MG63 (cell line): ENCODE measurements at regions not wholly inside any gene's neighbourhood (a gene's known extent, or its start where the extent isn't known, plus 50 kb on each side); places are given as distances from the start of the nearest gene placed in this dataset.

Experiments
- DNase-seq: peaks from one replicate; pipeline ENCODE4 v3.0.0-alpha.2; 2020
- H3K27me3 ChIP-seq: fragments of 250-450 bp; sonication (Bioruptor Pico); 2 replicates; pipeline ENCODE4 v1.5.1; 2020; ENCODE audit warnings: mild to moderate bottlenecking, moderate library complexity
- H3K36me3 ChIP-seq: fragments of 250-450 bp; sonication (Bioruptor Pico); 2 replicates; pipeline ENCODE4 v1.5.1; 2020; ENCODE audit warnings: mild to moderate bottlenecking, moderate library complexity
- H3K4me3 ChIP-seq: fragments of 250-450 bp; sonication (Bioruptor Pico); 2 replicates; pipeline ENCODE4 v1.5.1; 2020; ENCODE audit warnings: mild to moderate bottlenecking, moderate library complexity
- H3K9me3 ChIP-seq: fragments of 250-450 bp; sonication (Bioruptor Pico); 2 replicates; pipeline ENCODE4 v1.5.1; 2020; ENCODE audit warnings: mild to moderate bottlenecking, moderate library complexity

DNA sequence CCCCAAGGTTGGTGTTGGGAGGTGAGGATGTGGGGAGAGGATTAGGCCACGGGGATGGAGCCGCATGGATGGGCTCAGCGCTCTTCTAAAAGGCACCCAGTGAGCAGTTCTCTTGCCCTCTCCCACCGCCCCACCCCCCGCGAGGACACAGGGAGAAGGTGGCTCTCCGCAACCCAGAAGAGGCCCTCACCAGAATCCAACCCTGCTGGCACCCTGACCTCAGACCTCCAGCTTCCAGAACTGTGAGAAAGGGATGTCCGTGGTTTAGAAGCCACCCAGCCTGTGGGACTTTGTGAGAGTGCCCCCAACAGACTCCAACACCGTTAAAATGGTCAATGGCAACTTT, 242.8 kb upstream of the PPP2R2D start:
- no peaks in the 10 kb centered on the region for H3K9me3 ChIP-seq
- H3K36me3 ChIP-seq = no peaks in the 10 kb centered on the region
- no peak overlapping the region for H3K4me3 ChIP-seq
- DNase-seq = no peak
- no peaks in the 10 kb centered on the region for H3K27me3 ChIP-seq

GRCh38 chr10:131658476-131659110, 242.2 kb upstream of the PPP2R2D start:
- Histone ChIP-seq H3K9me3 (no peaks in the 10 kb centered on the region), H3K4me3 (no peak overlapping the region), H3K36me3 (no peaks in the 10 kb centered on the region), H3K27me3 (no peaks in the 10 kb centered on the region)
- no peak for DNase-seq

- no peak overlapping the region for H3K4me3 ChIP-seq
- no peaks in the 10 kb centered on the region for H3K27me3 ChIP-seq
- DNase-seq = no peak
- no peaks in the 10 kb centered on the region for H3K9me3 ChIP-seq
- no peaks in the 10 kb centered on the region for H3K36me3 ChIP-seq
Observed at GRCh38 chr10:131660427-131660826, 240.4 kb upstream of the PPP2R2D start.

DNA sequence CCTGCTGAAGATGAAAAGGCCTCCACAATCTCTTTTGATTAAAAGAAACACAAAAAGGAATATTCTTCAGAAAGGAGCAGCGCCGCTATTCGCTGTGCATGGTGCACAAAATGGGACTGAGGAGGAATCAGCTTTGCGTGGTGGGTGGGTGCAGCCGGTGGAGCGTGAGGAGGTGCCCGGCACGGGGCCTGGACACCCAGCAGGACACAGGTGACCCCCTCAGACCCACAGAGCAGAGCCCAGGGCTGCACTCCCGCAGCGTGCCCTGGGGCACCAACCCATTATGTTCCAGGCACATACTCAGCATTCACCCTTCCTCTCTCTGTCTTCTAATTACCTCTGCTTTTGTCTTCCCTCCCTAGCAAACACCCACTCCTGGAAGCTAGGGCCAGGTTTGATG, 238.0 kb upstream of the PPP2R2D start:
- Histone ChIP-seq H3K9me3 (no peaks in the 10 kb centered on the region), H3K4me3 (no peak overlapping the region), H3K36me3 (no peaks in the 10 kb centered on the region), H3K27me3 (no peaks in the 10 kb centered on the region)
- DNase-seq = no peak

GRCh38 chr10:131663351-131663750, 237.5 kb upstream of the PPP2R2D start:
- no peak for DNase-seq
- no peaks in the 10 kb centered on the region for H3K27me3 ChIP-seq
- no peaks in the 10 kb centered on the region for H3K36me3 ChIP-seq
- H3K4me3 ChIP-seq = no peak overlapping the region
- no peaks in the 10 kb centered on the region for H3K9me3 ChIP-seq

- DNase-seq = no peak
- H3K36me3 ChIP-seq = no peaks in the 10 kb centered on the region
- no peak overlapping the region for H3K4me3 ChIP-seq
- H3K27me3 ChIP-seq = no peaks in the 10 kb centered on the region
- H3K9me3 ChIP-seq = no peaks in the 10 kb centered on the region
Observed at GRCh38 chr10:131666091-131666490, 234.7 kb upstream of the PPP2R2D start.

GRCh38 chr10:131667047-131667446, 233.8 kb upstream of the PPP2R2D start:
- no peak overlapping the region for H3K4me3 ChIP-seq

GRCh38 chr10:131667561-131667960, 233.2 kb upstream of the PPP2R2D start:
- no peak for DNase-seq
- H3K9me3 ChIP-seq = no peaks in the 10 kb centered on the region
- H3K4me3 ChIP-seq = no peak overlapping the region
- no peaks in the 10 kb centered on the region for H3K27me3 ChIP-seq
- no peaks in the 10 kb centered on the region for H3K36me3 ChIP-seq

More at GRCh38 chr10:131667047-131667446, 233.8 kb upstream of the PPP2R2D start:
- H3K9me3 ChIP-seq = no peaks in the 10 kb centered on the region
- no peaks in the 10 kb centered on the region for H3K27me3 ChIP-seq
- no peaks in the 10 kb centered on the region for H3K36me3 ChIP-seq
- no peak for DNase-seq

DNA sequence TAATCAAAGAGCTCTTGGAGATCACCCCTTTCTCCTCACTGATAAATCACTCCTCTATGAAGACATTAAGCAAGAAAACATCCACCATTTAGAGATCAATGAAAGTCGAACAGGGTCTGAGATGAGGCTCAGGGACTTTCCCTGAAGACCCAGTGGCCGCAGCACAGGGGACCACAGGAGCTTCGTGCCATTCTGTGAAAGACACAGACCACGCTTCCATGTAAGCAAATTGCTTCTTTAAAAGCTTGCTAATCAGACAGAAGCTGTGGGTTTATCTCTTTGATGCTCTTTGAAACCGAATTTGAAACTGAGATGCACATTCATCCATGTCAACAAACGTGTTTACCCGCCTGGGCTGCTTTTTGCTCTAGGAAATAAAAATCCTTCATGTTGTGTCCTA, 231.9 kb upstream of the PPP2R2D start:
- Histone ChIP-seq H3K9me3 (no peaks in the 10 kb centered on the region), H3K4me3 (no peak overlapping the region)
- no peak for DNase-seq

GRCh38 chr10:131669838-131670237, 231.0 kb upstream of the PPP2R2D start:
- no peaks in the 10 kb centered on the region for H3K9me3 ChIP-seq
- no peaks in the 10 kb centered on the region for H3K36me3 ChIP-seq
- no peak overlapping the region for H3K4me3 ChIP-seq
- H3K27me3 ChIP-seq = no peaks in the 10 kb centered on the region
- no peak for DNase-seq

More for the DNA sequence above, 231.9 kb upstream of the PPP2R2D start:
- Histone ChIP-seq H3K27me3 (no peaks in the 10 kb centered on the region), H3K36me3 (no peaks in the 10 kb centered on the region)

GRCh38 chr10:131670341-131670740, 230.5 kb upstream of the PPP2R2D start:
- DNase-seq = no peak
- Histone ChIP-seq H3K4me3 (no peak overlapping the region), H3K27me3 (no peaks in the 10 kb centered on the region), H3K9me3 (no peaks in the 10 kb centered on the region), H3K36me3 (no peaks in the 10 kb centered on the region)

DNA sequence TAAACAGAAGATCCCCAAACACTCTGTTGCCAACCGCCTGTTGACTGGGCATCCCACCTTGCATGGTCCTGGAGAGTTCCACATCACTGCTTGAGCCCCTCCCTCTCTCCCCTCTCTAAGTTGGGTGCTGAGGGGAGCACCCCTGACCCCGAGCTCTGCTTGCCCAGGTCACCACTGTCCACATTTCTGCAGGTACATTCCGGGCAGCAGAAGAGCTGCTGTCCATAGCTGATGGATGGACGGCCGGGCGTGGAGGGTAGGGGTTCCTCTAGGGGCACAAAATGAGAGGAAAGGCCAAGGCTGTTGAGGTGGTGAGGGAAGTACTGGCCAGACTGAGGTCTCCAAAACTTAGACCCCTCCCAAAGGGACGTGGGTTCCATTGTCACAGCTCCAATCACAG, 227.4 kb upstream of the PPP2R2D start:
- DNase-seq = no peak
- no peaks in the 10 kb centered on the region for H3K36me3 ChIP-seq
- no peak overlapping the region for H3K4me3 ChIP-seq
- no peaks in the 10 kb centered on the region; the same call in 1 of the 2 replicates for H3K27me3 ChIP-seq
- no peaks in the 10 kb centered on the region for H3K9me3 ChIP-seq

GRCh38 chr10:131674130-131674529, 226.7 kb upstream of the PPP2R2D start:
- no peak overlapping the region for H3K4me3 ChIP-seq
- no peak for DNase-seq
- no peaks in the 10 kb centered on the region; the same call in 1 of the 2 replicates for H3K27me3 ChIP-seq
- H3K36me3 ChIP-seq = no peaks in the 10 kb centered on the region
- H3K9me3 ChIP-seq = no peaks in the 10 kb centered on the region

DNA sequence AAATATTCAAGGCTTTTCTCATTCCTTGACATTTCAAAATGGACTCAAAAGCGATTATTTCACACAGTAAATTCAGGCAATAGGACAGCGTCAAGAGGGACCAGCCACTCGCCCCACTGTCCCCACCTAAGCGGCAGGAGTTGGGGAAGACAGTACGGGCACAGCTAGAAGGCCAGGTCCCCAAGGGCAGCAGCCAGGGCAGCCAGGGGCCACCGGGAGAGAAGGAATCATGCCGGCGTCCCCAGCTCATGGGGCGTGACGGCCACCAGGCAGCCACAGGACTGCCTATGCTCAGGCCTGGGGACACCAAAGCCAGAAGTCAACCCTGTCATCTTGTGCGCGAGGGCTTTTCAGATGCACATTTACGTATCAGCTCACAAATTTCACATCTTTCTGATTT, 225.7 kb upstream of the PPP2R2D start:
- Histone ChIP-seq H3K36me3 (no peaks in the 10 kb centered on the region), H3K27me3 (no peaks in the 10 kb centered on the region; the same call in 1 of the 2 replicates), H3K9me3 (no peaks in the 10 kb centered on the region), H3K4me3 (no peak overlapping the region)
- DNase-seq = no peak

GRCh38 chr10:131676046-131676799, 224.6 kb upstream of the PPP2R2D start:
- no peak overlapping the region for H3K4me3 ChIP-seq
- no peaks in the 10 kb centered on the region for H3K36me3 ChIP-seq
- no peak for DNase-seq
- H3K9me3 ChIP-seq = no peaks in the 10 kb centered on the region
- no peaks in the 10 kb centered on the region; the same call in 1 of the 2 replicates for H3K27me3 ChIP-seq

DNA sequence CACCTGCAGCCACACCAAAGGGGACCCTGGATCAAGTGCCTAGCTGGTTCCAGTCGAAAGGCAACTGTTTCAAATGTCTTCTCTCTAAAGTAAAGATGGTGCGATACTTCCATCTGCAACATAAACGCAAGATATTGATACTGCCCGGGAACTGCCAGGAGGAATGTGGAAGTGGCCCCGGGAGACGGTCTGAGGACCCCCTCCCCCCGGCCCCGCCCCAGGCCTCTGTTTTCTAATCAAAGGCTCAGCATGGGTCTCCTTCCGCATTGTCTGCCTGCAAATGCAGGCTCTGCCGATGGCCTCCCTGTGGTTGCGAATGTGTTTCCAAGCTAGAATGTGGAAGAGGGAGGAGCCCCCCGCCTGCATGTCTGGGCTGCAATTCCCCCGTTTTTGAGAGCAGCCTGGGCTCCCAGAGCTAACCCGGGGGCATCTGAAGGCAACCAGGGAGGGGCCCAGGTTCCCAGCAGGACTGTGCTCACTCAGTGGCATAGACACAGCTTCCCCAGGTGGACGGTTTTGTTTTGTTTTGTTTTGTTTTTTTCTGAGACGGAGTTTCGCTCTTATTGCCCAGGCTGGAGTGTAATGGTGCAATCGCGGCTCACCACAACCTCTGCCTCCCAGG, 223.9 kb upstream of the PPP2R2D start:
- no peaks in the 10 kb centered on the region for H3K9me3 ChIP-seq
- no peak for DNase-seq
- H3K27me3 ChIP-seq = no peaks in the 10 kb centered on the region; the same call in 1 of the 2 replicates

DNA sequence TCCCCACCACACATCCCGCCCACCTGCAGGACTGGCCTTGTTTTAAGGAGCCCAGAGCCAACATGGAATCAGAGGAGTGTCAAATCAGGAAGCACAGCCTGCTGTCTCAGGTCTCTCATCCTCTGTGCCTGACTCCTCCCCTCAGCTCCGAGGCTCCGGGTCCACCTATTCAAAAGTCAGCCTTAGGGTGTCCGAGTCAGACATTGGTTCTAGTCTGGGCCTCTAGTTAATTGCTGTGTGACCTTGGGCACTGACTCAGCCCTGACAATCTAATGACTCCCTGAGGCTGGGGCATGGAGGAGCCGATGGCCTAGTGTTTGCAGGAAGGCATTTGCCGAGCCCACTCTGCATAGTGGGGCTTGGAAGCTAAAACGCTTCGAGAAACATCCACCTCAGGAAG, 223.1 kb upstream of the PPP2R2D start:
- H3K27me3 ChIP-seq = no peaks in the 10 kb centered on the region; the same call in 1 of the 2 replicates
- H3K4me3 ChIP-seq = no peak overlapping the region
- DNase-seq = no peak
- no peaks in the 10 kb centered on the region for H3K36me3 ChIP-seq
- no peaks in the 10 kb centered on the region for H3K9me3 ChIP-seq

More for the DNA sequence above, 223.9 kb upstream of the PPP2R2D start:
- Histone ChIP-seq H3K36me3 (no peaks in the 10 kb centered on the region), H3K4me3 (no peak overlapping the region)

DNA sequence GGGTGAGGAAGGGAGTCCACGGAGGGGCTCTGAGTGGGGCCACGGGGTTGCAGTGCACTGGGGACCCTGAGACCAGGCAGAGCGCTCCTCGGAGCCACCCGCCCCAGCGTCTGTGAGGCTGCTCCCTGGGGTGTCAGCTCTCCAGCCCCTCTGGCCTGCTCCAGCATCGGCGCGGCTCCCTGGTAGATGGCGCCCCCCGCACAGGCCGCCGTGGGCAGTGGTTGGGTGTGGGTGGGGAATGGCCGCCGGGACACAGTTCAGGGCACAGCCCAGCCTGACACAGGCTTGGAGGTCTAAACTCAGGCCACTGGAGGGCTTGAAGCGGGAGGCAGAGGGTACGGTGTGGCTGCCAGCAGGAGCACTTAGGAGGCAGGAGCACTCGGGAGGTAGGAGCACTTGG, 222.6 kb upstream of the PPP2R2D start:
- H3K9me3 ChIP-seq = no peaks in the 10 kb centered on the region
- DNase-seq = no peak
- no peak overlapping the region for H3K4me3 ChIP-seq
- H3K27me3 ChIP-seq = no peaks in the 10 kb centered on the region; the same call in 1 of the 2 replicates
- no peaks in the 10 kb centered on the region for H3K36me3 ChIP-seq
